ENCODE measurements at regions not wholly inside any gene's neighbourhood (a gene's known extent, or its start where the extent isn't known, plus 50 kb on each side); places are given as distances from the start of the nearest gene placed in this dataset.
A peak's percentile ranks its signal among the peaks of the same experiment; 100 is the strongest.

GRCh38 chr11:38246451-38246850, 1648.4 kb upstream of the RAG2 start:
- DNase-seq, result no peak

- DNase-seq, result peak; percentile 29
Measured at GRCh38 chr11:38226684-38227083, 1628.6 kb upstream of the RAG2 start.

GRCh38 chr11:38221295-38221694, 1623.3 kb upstream of the RAG2 start:
- DNase-seq, result no peak

GRCh38 chr11:38219636-38220035, 1621.6 kb upstream of the RAG2 start:
- no peak for DNase-seq

GRCh38 chr11:38208951-38209350, 1610.9 kb upstream of the RAG2 start:
- DNase-seq, result no peak

- no peak for DNase-seq
Measured at GRCh38 chr11:38206663-38207062, 1608.6 kb upstream of the RAG2 start.

GRCh38 chr11:38191101-38191500, 1593.1 kb upstream of the RAG2 start:
- DNase-seq, result peak; percentile 8

- no peak for DNase-seq
Measured at GRCh38 chr11:38182126-38182866, 1584.3 kb upstream of the RAG2 start.

GRCh38 chr11:38176686-38177322, 1578.8 kb upstream of the RAG2 start:
- no peak for DNase-seq

- DNase-seq, result no peak
Measured at GRCh38 chr11:38173676-38174075, 1575.6 kb upstream of the RAG2 start.

- peak; percentile 78 for DNase-seq
Measured at GRCh38 chr11:38169286-38169685, 1571.2 kb upstream of the RAG2 start.

GRCh38 chr11:38163526-38163925, 1565.5 kb upstream of the RAG2 start:
- no peak for DNase-seq

GRCh38 chr11:38160433-38160832, 1562.4 kb upstream of the RAG2 start:
- no peak for DNase-seq

GRCh38 chr11:38159038-38159437, 1561.0 kb upstream of the RAG2 start:
- no peak for DNase-seq

GRCh38 chr11:38156495-38157146, 1558.6 kb upstream of the RAG2 start:
- DNase-seq, result no peak

GRCh38 chr11:38155856-38156255, 1557.8 kb upstream of the RAG2 start:
- DNase-seq, result no peak

- DNase-seq, result no peak
Measured at GRCh38 chr11:38153985-38154384, 1555.9 kb upstream of the RAG2 start.

- DNase-seq, result no peak
Measured at GRCh38 chr11:38143852-38144251, 1545.8 kb upstream of the RAG2 start.

GRCh38 chr11:38138972-38139371, 1540.9 kb upstream of the RAG2 start:
- no peak for DNase-seq

- no peak for DNase-seq
Measured at GRCh38 chr11:38136887-38137286, 1538.9 kb upstream of the RAG2 start.

- no peak for DNase-seq
Measured at GRCh38 chr11:38131535-38131934, 1533.5 kb upstream of the RAG2 start.

GRCh38 chr11:38130976-38131375, 1532.9 kb upstream of the RAG2 start:
- no peak for DNase-seq

GRCh38 chr11:38130514-38130913, 1532.5 kb upstream of the RAG2 start:
- no peak for DNase-seq

- DNase-seq, result no peak
Measured at GRCh38 chr11:38123673-38124072, 1525.6 kb upstream of the RAG2 start.

All from DMS53 (cell line).